GM21619 (cell line): ENCODE measurements at regions not wholly inside any gene's neighbourhood (a gene's known extent, or its start where the extent isn't known, plus 50 kb on each side); places are given as distances from the start of the nearest gene placed in this dataset.
A peak's percentile ranks its signal among the peaks of the same experiment; 100 is the strongest.

Experiments
- ATAC-seq: cut with Tn5 transposase; IDR thresholded peaks from one replicate; pipeline ENCODE4 v1.9.1; 2021; ENCODE audit not compliant: unreplicated experiment

- ATAC-seq: peak; percentile 90
Measured at GRCh38 chr3:177300039-177300833, 103.0 kb upstream of the TBL1XR1 start.

- peak; percentile 45 for ATAC-seq
Measured at GRCh38 chr3:177300842-177301241, 103.6 kb upstream of the TBL1XR1 start.

- ATAC-seq: no peak
Measured at GRCh38 chr3:177306252-177306651, 109.0 kb upstream of the TBL1XR1 start.

GRCh38 chr3:177307391-177307790 is 110.1 kb upstream of the TBL1XR1 start:
- no peak for ATAC-seq

- no peak for ATAC-seq
Measured at GRCh38 chr3:177307826-177308225, 110.5 kb upstream of the TBL1XR1 start.

- ATAC-seq: no peak
Measured at GRCh38 chr3:177308286-177308685, 111.0 kb upstream of the TBL1XR1 start.

- ATAC-seq: no peak
Measured at GRCh38 chr3:177308911-177309310, 111.6 kb upstream of the TBL1XR1 start.

- ATAC-seq: no peak
Measured at GRCh38 chr3:177312491-177312890, 115.2 kb upstream of the TBL1XR1 start.

- ATAC-seq: peak; percentile 47
Measured at GRCh38 chr3:177314897-177315296, 117.6 kb upstream of the TBL1XR1 start.

GRCh38 chr3:177317247-177317646 is 120.0 kb upstream of the TBL1XR1 start:
- no peak for ATAC-seq

- no peak for ATAC-seq
Measured at GRCh38 chr3:177318559-177318958, 121.3 kb upstream of the TBL1XR1 start.

GRCh38 chr3:177320765-177321247 is 123.5 kb upstream of the TBL1XR1 start:
- ATAC-seq: peak; percentile 62

GRCh38 chr3:177321819-177322218 is 124.5 kb upstream of the TBL1XR1 start:
- no peak for ATAC-seq

GRCh38 chr3:177322881-177323280 is 125.6 kb upstream of the TBL1XR1 start:
- no peak for ATAC-seq

GRCh38 chr3:177329854-177330253 is 132.6 kb upstream of the TBL1XR1 start:
- no peak for ATAC-seq

- ATAC-seq: no peak
Measured at GRCh38 chr3:177330779-177331178, 133.5 kb upstream of the TBL1XR1 start.

- ATAC-seq: no peak
Measured at GRCh38 chr3:177331203-177331835, 134.0 kb upstream of the TBL1XR1 start.

- no peak for ATAC-seq
Measured at GRCh38 chr3:177332955-177333354, 135.7 kb upstream of the TBL1XR1 start.

GRCh38 chr3:177333533-177334520 is 136.5 kb upstream of the TBL1XR1 start:
- ATAC-seq: no peak

GRCh38 chr3:177334803-177335202 is 137.5 kb upstream of the TBL1XR1 start:
- no peak for ATAC-seq

- no peak for ATAC-seq
Measured at GRCh38 chr3:177335728-177336127, 138.4 kb upstream of the TBL1XR1 start.
